Fibroblast of mammary gland (primary cell): ENCODE measurements at regions not wholly inside any gene's neighbourhood (a gene's known extent, or its start where the extent isn't known, plus 50 kb on each side); places are given as distances from the start of the nearest gene placed in this dataset.

Experiments
- DNase-seq: peaks from one replicate; pipeline ENCODE4 v3.0.0-alpha.2; 2010; ENCODE audit warnings: low read depth
- H3K4me3 ChIP-seq: 2 replicates; pipeline ENCODE4 v1.5.1; 2011; ENCODE audit warnings: low read depth, mild to moderate bottlenecking, low read length, moderate library complexity; ENCODE audit not compliant: control insufficient read depth
- TF ChIP-seq, protein P1 (sequence below): conservative IDR thresholded peaks from 2 replicates; pipeline ENCODE4 v1.5.1; 2011; ENCODE audit warnings: low read depth, low read length, inconsistent platforms; ENCODE audit not compliant: control insufficient read depth, insufficient read depth

DNA sequence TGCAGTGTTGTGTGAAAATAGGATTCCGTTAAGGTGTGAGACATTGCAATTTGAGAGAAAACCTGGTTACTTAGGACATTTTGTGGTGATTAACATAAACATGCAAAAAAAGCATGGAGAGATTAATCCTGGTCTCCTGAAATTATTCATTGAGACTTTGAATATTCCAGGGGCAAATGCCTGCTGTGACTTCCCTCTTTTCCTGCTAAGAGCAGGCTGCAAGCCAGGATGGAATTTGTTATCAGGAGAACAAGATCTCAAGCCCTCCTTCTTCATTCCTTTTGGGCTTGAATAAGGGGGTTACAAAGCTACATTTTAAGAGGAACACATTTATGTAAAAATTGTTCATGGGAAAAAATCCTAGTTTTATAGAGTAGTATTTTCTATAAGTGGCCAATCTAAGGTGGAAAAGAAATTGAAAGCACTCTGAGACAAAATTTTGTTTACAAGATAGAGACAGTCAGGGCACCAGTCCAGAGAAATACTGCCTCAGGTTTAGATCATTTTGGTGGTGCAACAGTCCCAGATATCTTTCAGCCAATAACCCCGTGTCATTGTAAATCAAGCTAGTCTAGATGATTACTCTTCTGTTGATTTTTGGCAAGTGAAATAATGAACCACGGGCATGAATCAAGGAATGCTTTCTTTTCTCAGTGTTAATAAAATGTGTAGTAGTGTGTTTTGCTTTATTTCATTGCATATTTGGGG, 1528.3 kb upstream of the AGA start:
- no peak for DNase-seq
- H3K4me3 ChIP-seq = no peak overlapping the region
- TF ChIP-seq, protein P1, sequence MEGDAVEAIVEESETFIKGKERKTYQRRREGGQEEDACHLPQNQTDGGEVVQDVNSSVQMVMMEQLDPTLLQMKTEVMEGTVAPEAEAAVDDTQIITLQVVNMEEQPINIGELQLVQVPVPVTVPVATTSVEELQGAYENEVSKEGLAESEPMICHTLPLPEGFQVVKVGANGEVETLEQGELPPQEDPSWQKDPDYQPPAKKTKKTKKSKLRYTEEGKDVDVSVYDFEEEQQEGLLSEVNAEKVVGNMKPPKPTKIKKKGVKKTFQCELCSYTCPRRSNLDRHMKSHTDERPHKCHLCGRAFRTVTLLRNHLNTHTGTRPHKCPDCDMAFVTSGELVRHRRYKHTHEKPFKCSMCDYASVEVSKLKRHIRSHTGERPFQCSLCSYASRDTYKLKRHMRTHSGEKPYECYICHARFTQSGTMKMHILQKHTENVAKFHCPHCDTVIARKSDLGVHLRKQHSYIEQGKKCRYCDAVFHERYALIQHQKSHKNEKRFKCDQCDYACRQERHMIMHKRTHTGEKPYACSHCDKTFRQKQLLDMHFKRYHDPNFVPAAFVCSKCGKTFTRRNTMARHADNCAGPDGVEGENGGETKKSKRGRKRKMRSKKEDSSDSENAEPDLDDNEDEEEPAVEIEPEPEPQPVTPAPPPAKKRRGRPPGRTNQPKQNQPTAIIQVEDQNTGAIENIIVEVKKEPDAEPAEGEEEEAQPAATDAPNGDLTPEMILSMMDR = no peak

DNA sequence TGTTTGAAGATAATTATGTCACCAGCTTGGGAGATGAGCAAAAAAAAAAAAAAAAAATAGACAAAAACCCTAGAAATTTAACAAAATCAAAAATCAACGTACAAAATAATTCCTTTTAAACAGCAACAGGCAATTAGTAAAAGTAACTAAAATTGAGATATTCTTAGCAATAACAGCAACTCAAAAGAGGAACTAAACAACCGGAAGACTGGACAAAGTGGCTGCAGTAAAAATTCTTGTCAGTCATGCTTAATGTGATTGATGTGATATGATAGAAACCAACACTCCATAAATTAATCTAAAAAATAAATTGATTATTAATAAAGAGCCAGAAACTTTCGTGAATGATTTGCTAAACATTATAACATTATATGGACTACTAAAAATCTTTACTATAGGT, 1534.6 kb upstream of the AGA start:
- DNase-seq = no peak
- TF ChIP-seq, protein P1 = no peak
- no peak overlapping the region for H3K4me3 ChIP-seq

DNA sequence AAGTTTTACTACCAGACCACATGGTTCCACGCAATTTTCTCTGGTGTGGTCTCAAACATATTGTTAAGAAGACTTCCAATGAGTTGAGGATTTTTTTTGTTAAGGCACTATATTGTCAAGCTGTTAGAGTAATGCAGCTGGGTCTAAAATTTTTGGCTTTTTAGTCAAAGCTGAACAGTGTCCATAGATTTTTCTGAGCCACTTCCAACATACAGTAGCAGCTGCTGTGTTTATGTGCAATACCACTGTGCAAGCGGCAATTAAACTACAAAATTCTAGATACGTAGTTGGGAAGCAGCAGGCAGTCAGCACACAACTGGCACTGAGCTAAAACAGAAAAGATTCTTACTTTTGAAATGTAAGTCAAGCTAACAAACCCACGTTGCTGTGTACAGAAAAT, 1551.1 kb upstream of the AGA start:
- TF ChIP-seq, protein P1 = no peak
- DNase-seq = no peak
- no peak overlapping the region for H3K4me3 ChIP-seq

DNA sequence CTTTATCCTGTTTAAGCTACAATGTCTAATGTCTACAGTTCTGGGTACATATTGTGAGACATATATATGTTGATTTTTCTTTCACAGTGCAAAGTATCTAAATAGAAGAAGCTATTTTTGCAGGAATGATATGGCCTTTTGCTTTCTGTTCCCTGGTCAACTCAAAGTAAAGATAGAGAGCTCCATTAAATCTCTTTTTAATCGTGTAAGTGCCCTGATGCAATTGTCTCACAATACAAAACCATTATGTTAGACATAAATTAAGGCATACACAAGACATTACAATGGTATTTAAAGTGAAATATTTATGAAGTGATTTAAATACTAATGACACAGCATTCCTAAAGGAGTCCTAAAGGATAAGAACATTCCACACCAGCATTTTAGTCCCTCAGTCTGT, 1559.7 kb upstream of the AGA start:
- no peak overlapping the region for H3K4me3 ChIP-seq
- no peak for DNase-seq
- TF ChIP-seq, protein P1 = no peak

DNA sequence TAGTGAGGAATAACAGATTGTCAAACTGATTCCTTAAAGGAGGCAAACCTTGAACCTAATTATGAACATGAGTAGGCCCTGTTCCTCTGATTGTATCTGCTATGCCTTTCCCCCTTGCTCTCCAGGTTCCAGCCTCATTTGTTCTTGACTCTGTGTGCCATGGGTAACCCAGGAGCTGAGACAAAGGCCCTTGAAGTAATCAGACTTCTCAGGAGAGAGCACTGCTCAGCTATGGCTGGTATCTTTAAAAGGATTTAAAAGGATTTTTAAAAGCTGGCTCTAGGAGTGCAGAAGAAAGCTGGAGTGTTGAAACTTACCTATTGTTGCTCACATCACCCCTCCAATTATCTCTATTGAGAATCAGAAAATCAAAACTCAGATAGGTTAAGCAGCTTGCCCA, 1565.5 kb upstream of the AGA start:
- no peak overlapping the region for H3K4me3 ChIP-seq
- TF ChIP-seq, protein P1 = no peak
- DNase-seq = no peak

DNA sequence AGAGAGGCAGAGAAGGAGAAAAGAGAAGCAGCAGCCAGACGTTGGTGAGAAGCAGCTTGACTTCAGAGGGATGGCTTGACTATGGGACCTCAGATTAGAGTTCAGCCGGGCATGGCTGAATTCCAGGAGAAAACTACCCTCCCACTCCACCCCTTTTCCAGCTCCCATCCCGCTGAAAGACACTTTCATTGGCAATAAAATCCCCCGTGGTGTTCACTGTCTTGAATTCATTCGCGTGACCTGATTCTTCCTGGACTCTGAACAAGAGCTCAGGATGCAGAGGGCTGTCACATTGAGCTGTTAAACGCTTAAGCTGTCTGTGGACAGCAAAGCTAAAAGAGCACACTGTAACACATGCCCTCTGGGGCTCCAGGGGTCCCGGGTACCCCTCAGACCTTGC, 1575.3 kb upstream of the AGA start:
- no peak for DNase-seq
- TF ChIP-seq, protein P1 = no peak
- H3K4me3 ChIP-seq = no peak overlapping the region

DNA sequence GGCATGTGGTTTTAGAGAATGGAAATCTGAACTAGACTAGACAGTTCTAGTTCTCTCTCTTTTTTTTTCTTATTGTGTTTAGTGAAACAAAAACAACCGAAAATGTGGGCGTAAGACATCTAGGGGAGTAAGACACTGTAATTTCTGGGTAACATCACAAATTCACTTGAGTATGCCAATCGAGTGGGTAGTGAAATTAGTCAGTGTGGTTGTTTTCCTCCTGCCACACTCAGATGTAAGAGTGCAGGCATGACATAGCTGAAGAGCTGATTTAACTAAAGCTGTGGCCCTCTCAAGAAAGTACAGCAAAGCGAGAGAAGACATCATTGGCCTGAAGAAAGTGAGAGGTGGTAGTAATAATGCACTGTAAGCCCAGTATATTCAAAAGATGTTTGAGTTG, 1585.3 kb upstream of the AGA start:
- no peak overlapping the region for H3K4me3 ChIP-seq
- DNase-seq = no peak
- TF ChIP-seq, protein P1 = no peak
